Fibroblast of gingiva (primary cell): ENCODE measurements at regions not wholly inside any gene's neighbourhood (a gene's known extent, or its start where the extent isn't known, plus 50 kb on each side); places are given as distances from the start of the nearest gene placed in this dataset.
"Not testable (repeated sequence)": the region's sequence is repeated elsewhere in the genome, so short reads cannot be mapped to it uniquely, and the experiment has no call there.

Experiments used
- DNase-seq: peaks from one replicate; pipeline ENCODE4 v3.0.0-alpha.2; 2011; ENCODE audit warnings: low read depth

DNA sequence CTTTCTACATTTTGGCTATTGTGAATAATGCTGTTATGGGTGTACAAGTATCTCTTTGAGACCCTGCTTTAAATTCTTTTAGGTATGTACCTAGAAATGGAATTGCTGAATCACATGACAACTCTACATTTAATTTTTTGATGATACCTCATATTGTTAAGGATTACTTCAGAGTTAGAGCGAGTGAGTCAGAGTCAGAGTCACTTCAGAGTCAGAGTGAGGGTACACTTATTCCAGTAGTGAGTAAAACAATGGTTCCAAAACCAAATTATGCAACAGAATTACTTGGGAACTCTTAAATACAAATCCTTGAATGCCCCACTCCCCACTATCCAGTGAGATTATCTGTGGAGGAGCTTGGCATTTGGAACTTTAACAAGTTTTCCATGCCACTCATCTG is 50.3 kb upstream of the SNRK start:
- no peak for DNase-seq

DNA sequence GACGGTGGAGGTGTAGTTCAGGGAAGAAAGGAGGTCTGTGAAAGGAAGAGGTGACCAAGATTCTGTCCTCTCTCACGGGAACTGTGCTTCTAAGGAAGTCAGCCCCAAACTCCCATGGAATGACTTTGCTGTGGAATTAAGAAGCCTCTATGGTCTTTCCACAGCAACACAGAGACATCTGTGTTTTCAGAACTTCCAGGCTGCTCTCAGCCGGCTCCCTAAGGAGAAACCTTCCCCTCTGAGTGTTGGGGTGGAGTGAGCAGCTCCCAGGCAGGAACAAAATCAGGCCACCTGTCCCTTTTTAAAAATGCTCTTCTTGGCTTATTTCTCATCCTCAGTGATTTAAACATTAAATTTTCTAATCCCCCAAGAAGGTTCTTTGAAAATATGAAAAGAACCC is 53.3 kb upstream of the SNRK start:
- no peak for DNase-seq

DNA sequence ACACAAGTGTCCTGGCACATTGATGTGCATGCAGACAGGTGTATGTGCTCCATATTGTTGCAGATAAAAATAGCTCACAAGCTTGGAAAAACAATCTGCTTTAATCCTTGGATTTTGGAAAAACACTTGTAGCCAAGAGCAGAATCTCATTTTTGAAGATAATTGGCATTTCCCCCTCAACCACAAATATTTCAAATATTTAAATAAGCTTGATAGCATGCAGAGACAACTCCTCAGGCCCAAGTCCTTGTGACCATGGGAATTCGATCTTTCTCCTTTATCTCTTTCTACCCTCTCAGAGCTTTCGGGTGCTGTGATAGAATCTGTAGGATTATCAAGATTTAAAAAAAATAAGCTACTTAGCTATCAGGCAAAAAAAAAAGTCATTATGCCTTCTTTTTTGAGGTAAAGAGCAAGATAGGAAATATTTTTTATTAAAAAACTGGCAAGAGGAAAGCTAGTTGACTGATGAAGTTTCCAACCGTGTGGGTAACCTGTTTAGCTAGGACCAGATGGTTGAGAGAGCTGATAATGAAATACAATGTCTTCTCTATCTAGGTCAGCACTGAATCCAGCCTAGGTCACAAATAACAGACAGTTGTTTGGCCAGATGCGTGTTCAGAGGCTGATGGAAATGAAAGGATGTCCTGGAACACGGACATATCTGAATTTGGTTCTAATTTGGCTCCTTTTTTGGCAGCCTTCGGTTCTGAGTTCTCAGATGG is 54.9 kb upstream of the SNRK start:
- peak; percentile 18 for DNase-seq

DNA sequence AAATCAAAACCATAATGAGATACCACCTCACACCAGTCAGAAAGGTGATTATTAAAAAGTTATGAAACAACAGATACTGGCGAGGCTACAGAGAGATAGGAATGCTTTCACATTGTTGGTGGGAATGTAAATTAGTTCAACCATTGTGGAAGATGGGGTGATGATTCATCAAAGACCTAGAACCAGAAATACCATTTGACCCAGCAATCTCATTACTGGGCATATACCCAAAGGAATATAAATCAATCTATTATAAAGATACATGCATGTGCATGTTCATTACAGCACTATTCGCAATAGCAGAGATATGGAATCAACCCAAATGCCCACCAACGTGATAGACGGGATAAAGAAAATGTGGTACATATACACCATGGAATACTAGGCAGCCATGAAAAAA is 56.5 kb upstream of the SNRK start:
- not testable (repeated sequence) for DNase-seq

DNA sequence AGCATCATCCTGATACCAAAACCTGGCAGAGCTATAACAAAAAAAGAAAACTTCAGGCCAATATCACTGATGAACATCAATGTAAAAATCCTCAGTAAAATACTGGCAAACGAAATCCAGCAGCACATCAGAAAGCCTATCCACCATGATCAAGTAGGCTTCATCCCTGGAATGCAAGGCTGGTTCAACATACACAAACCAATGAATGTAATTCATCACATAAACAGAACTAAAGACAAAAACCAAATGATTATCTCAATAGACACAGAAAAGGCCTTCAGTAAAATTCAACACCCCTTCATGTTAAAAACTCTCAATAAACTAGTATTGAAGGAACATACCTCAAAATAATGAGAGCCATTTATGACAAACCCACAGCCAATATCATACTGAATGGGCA is 58.7 kb upstream of the SNRK start:
- DNase-seq: not testable (repeated sequence)

DNA sequence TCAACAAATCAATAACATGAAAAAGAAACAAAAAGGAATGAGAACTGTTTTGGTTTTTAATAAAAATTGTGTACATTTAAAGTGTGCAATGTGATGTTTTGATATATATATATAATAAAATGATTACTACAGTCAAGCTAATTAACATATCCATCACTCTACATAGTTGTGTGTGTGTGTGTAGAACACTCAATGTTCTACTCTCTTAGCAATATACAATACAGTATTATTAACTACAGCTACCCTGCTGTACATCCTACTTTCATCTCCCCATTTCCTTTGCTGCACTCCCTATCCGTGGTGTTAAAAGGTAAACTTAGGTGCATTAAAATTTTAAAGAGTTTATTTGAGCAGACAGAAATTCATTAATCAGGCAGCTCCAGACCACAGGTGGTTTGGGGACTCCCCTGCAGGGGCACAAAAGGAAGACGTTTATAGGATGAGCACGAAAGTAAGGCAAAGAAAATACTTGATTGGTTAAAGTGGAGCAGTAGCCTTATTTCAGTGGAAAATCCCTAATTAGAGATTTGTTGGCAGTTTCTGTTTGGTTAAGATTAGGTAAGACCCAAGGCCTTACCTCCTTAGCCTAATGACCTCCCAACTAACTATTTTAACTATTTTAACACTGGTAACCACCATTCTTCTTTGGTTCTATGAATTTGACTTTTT is 61.8 kb upstream of the SNRK start:
- DNase-seq: no peak

DNA sequence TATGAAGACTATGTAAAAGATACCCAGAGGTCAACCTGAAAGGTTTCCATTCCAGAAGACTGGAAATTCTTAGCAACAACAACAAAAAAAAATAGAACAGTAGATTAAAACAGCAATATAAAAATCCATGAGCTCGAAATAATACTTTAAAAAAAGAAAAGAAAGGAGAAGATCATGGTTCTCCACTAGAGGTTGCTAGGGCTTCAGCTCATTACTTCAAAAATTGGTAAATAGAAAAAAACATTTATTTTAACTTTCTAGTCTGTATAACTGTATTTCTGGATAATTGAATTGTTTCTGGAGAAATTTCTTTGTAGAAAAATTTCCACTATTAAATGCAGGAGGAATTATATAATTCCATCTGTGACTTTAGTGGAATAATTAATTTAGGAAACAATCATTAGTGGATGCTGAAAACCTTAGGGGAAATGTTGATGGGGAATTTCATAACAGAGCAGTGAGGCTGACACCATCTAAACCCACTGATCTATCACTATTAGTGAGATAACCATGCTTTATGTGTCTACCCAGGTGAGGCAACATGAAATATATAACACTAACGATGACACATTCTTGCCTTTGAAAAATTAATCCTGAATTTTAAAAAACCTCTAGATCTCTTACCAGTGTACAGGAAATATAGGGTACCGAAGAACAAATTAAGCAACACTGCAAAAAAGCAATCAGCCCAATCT is 62.5 kb upstream of the SNRK start:
- no peak for DNase-seq

DNA sequence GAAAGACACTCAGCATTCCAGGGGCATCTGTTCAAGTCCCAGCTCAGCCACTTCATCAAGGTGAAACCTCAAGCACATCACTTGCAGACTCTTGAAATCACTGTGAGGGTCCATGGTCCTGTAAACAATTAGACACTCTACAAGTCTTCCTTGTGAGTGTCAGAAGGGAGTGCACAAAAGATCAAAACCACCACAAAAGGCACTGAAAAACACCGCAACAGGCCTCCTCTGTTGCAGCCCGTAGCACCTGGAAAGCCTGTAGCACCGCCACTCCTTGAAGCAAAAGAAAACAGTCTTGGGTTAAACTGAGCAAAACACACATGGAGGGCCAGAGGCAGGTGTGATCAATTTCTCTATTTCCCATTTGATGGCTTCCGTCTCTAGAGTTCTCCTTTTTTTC is 63.8 kb upstream of the SNRK start:
- DNase-seq: no peak

DNA sequence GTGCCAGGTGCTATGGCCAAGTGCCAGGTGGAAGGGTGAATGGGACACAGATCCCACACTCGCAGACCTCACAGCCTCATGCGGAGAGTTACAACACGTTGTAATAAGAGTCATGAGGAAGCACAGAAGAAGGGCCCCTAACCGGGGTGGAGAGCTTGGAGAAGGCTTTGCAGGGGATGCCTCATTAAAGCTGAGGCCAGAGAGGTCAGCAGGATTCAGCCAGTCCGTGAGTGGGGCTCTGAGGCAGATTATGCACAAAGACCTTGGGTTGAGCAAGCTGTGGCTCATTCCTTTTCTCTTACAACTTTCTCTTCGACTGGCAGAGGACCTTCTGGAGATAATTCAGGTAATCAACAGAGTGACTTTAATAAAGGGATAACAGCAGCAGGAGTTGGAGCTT is 65.3 kb upstream of the SNRK start:
- DNase-seq: no peak

DNA sequence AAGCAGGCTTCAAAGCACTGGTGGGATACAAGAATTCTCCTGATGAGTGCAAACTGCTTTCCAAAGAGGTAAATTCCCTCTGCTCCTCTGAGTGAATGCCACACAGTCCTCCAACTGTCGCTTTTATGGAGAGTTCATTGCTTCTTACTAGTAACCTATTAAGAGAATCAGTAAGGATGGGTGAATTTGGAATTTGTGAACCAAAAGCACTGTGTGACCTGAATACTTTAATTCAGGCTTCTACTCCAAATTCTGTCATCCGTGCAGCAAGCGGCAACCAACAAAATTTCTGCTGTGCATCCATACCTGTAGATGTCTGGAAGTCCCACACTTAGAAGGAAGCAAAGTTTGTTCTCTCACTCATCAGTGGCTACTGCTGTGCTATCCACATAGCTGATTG is 66.7 kb upstream of the SNRK start:
- DNase-seq: no peak

DNA sequence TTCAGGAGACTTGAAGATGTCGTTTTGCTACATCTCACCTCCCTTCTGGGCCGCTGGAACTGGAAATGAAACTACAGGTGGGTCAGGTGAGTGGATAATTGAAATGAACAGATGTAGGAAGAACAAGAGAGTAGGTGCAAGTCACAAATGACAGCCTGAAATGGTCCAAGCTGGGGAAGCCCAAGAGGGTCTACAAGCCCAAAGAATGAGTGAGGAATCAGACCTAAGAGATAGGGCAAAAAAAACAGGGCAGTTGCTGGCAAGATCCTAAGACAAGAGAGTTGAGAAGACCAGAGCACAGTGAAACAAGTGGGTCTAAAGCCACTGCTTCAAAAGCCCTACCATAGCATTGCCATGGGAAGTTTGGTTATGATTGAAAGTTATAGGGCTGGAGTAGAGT is 67.4 kb upstream of the SNRK start:
- DNase-seq: no peak

DNA sequence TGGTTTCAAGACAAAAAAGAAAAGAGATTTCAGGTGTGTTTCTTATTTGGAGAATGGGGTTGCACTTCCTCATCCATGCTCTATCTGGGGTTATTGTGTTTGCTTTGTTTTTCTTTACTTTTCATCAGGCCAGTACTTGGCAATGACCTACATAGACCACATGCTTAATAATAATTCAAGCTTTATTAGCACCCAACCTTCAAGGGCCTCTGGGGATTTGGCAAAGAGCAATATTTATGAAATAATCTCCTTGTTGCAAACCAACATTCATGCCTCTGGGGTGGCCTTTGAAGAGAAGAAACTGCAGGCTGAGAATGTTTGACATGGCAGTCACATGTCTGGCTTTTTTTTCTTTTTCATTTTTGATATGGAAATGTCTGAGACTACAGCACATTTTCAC is 68.2 kb upstream of the SNRK start:
- no peak for DNase-seq

DNA sequence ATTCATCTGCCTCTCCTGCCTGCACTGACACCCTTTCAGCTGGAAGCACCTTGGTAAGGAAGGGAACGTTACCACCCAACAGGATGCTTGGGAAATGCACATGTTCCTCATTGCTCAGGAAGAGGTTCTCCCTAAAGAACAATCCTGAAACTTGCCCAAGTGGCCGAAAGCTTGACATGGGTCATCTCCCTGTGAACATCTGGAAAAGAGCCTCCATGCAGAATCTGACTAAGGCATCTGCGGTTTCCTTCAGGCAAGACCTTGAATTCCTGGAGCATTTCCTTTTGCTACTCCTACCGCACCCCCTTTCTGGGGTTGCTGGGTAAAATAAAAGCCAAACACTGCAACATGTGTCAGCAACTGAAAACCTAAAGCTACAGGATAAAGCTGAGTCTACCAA is 68.7 kb upstream of the SNRK start:
- peak; percentile 47 for DNase-seq

DNA sequence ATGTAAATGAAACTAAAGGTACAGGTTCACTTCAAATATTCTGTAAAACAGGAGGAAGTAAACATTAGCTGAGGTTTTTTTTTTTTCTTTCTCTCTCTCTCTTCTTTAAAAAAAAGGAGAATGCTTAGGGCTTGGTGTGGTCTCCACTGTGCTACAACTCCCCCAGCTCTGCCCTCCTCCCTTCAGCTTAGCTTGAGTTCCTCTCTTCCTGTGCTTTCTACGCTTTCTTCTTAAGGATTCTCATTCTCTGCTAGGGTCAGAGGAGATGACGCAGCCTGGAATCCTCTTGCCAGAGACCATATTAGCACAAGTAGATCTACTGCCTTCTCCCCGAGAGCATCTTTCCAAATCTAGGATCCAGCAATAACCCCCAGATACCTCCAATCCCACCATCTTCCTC is 69.1 kb upstream of the SNRK start:
- DNase-seq: no peak

DNA sequence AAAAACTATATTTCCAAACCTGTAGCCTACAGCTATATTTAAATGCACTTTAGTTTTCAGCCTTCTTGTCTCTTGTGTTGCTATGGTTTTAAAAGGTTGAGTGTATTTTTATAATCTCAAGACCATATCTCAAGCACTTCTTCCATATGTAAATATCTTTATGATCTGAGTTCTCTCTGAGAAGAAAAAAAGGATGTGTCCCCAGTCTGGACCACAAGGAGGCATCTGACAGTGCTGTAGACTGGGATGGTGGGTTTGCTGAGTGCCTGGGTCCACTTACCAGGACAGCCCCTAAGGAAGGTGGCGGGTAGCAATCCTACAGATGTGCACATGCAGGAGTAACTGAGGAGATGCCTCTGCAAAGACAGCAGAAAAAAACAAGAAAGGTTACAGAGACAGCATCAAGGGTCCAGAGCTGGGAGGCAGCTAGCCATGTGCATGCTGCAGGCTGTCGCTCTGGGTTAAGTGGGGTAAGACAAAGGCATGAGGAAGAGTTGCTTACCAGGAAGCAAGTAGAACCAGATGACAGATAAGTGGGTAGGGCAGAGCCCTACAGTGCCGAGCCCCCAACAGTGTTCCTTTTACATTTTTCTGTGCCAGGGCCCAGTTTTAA is 70.6 kb upstream of the SNRK start:
- DNase-seq: no peak

DNA sequence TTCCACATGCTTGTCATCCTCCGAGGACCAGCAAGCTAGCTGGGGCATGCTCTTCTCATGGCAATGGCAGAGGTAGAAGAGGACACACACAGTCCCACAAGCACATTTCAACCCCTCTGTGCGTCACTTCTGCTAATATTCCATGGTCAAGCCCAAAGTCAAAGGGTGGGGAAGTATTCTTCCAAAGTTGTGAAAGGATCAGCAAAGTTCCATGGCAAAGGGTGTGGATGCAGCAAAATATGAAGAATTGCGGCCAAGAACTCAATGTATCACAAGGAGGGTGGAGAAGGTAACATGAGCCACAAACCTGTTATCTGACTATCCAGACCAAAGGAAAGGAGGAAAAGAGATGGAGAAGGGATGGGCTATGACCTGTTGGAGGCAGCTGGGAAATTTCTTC is 71.2 kb upstream of the SNRK start:
- no peak for DNase-seq

DNA sequence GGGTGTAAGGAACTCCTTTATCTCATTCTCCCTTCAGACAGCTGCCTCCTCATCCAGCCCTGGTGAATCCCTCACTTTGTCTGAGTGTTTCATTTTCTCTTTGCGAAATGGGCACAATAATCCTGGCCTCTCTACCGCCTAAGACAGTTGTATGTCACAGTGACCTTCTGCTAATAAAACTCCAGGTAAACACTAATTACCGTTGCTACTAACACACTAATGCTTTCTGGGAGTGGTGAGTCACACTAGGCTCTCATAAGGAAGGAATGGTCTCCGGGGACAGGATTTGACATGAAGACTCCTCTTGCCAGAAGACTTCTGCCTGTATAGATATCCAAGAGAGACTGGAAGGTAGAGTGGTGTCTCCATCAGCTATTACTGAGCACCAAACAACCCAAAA is 71.7 kb upstream of the SNRK start:
- no peak for DNase-seq

DNA sequence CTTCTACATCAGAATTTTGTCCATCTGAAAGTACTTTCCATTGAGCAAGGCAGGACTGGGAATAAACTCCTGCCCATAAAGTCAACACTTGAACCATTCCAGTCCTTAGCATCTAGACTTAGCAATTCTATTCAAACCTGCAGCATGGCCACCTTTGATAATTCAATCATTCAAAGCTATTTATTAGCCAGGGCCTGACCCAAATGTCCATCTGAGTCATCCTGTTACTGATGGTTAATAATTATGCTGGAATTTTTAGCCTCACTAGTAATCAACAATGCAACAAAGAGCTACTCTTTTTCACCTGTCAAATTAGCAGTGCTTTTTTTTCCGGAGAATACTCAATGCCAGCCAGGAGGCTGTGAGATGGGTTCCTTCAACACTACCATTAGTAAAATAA is 72.7 kb upstream of the SNRK start:
- no peak for DNase-seq

DNA sequence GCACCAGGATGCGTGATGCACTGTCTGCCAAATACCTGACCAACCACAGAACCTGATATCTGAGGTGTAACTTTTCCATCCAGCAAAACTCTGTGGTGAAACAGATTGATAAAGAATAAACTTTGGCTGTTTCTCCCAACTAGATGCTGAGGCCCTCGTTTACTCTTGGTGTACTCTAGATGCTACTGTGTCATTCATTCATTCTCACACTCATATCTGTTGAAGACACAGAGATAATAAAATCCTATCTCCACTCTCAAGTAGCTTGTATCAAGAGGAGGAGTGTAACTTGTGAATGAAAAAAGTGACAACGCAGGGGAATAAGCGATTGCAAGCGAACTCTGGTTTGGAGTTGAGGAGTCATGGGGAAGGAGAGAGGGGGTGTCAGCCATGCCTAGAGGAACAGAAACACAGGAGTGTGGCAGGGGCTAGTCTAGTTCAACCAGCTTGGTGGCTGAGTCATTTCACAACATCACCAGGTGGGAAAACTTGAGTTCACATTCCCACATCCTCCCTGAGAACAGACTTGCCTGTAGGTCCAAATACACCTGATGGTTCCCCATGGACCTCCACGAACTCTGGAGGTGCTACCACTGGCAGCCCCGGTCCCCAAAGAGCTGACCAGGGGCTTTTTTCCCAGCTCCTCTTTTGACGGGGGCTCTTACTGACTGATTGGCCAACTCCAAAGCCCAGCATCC is 73.3 kb upstream of the SNRK start:
- no peak for DNase-seq

DNA sequence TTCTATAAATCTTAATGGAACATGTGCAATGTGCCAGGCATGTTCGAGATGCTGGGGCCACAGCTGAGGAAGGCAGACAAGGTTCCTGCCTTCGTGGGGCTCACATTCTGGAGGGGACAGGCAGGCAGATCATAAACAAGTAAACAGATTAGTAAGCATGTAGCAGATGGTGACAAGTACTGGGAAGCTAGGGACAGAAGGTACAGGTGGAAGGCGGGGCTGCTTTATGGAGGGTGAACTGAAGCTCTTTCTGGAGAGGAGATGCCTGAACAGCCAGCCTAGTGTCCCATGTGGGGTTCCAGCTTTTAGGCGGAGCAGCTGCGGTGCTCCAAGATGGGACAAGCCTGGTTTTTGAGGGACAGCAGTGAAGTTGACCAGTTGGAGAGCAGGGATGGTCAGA is 74.7 kb upstream of the SNRK start:
- DNase-seq: no peak

DNA sequence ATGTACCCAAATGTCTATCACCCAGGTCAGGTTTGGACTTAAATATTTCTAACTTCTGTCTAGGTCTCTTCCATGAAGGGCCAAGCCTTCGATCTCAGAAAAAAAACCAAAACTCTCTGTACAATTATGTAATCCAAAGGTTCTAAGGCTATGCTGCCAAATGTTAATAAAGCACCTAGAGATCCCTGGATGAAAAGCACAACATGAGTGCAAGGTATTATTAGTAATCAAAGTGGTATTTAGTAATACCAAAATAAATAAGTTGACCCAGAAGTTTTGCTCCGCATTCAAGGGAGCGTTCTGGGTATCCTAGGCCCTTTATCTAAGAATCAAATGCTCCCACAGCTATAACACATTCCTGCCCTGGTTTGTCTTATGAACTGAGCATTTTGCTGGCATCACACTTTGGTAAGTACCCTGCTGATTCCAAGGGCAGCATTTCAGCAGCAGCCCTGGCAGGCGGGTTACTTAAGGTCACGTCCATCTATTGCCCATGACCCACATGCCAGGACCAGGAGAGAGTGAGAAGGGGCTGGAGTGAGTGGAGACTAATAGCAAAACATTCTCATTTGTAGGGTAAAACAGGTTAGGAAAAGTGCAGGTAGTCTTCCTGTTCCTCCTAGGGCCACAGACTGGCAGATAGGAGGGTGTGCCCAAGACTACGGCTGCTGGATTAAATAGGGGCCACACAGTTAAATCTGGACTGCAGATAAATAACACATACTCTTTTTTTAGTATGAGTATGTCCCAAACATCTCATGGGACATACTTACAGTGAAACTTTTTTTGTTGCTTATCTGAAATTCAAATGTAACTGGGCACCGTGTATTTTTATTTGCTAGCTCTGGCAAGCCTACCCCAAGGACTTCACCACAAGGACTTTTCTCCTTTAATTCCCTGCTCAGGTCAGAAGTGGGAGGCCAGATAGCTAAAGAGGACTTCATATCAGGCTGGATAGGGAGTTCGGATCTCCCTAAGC is 76.0 kb upstream of the SNRK start:
- no peak for DNase-seq
